Hepatocyte (in vitro differentiated cells): ENCODE measurements at regions not wholly inside any gene's neighbourhood (a gene's known extent, or its start where the extent isn't known, plus 50 kb on each side); places are given as distances from the start of the nearest gene placed in this dataset.

Experiments used
- EZH2 ChIP-seq: fragments of 200-600 bp; sonication (generic); IDR thresholded peaks from 2 replicates; pipeline ENCODE4 v1.6.1; 2016; ENCODE audit warnings: antibody characterized with exemption, mild to moderate bottlenecking, borderline replicate concordance
- TF ChIP-seq, protein P1 (sequence below): fragments of 200-600 bp; sonication (generic); IDR thresholded peaks from 2 replicates; pipeline ENCODE4 v1.5.1; 2016; ENCODE audit warnings: antibody characterized with exemption, mild to moderate bottlenecking; ENCODE audit not compliant: poor library complexity

DNA sequence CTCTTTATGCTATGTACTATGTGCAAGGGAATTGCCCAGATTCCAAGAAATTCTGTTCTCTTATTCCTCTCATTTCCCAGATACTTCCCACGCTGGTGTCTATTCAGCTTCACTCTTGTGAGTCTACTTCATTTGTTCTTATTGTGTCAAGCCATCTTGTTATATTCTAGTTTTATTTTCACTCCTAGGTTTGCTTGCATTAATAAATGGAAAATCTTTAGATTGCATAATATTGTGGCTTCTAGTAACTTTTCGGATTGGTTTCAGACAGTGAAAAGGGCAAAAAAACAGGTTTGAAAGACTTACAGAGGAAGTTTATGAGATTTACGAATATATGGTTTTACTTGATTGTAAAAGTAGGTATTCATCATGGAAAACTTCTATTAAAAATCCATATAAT, 128.4 kb downstream of the BTC start:
- TF ChIP-seq, protein P1, sequence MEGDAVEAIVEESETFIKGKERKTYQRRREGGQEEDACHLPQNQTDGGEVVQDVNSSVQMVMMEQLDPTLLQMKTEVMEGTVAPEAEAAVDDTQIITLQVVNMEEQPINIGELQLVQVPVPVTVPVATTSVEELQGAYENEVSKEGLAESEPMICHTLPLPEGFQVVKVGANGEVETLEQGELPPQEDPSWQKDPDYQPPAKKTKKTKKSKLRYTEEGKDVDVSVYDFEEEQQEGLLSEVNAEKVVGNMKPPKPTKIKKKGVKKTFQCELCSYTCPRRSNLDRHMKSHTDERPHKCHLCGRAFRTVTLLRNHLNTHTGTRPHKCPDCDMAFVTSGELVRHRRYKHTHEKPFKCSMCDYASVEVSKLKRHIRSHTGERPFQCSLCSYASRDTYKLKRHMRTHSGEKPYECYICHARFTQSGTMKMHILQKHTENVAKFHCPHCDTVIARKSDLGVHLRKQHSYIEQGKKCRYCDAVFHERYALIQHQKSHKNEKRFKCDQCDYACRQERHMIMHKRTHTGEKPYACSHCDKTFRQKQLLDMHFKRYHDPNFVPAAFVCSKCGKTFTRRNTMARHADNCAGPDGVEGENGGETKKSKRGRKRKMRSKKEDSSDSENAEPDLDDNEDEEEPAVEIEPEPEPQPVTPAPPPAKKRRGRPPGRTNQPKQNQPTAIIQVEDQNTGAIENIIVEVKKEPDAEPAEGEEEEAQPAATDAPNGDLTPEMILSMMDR, result no peak
- no peak for TF ChIP-seq EZH2
